Upper lobe of left lung (tissue), 4 donors: ENCODE measurements at regions not wholly inside any gene's neighbourhood (a gene's known extent, or its start where the extent isn't known, plus 50 kb on each side); places are given as distances from the start of the nearest gene placed in this dataset.

Source experiments
- EP300 ChIP-seq, 4 donors: sonication (generic); formaldehyde crosslinking; IDR thresholded peaks; one replicate each; pipeline ENCODE4 v1.5.1; 2017; ENCODE audit warnings: antibody characterized with exemption in 4 of 4, control low read depth in 2 of 4
- POLR2AphosphoS5 ChIP-seq, 2 donors: sonication (generic); formaldehyde crosslinking; IDR thresholded peaks; one replicate each; pipeline ENCODE4 v1.5.1; 2017; ENCODE audit warnings: antibody characterized with exemption in 2 of 2
- TF ChIP-seq, protein P1 (sequence below), 6 experiments: fragments of 450-650 bp in 4 of 6; fragments of 200-600 bp in 2 of 6; sonication (generic) in 2 of 6; IDR thresholded peaks; one replicate each; pipeline ENCODE4 v1.5.1; 2016 to 2019; ENCODE audit warnings: antibody characterized with exemption in 6 of 6

DNA sequence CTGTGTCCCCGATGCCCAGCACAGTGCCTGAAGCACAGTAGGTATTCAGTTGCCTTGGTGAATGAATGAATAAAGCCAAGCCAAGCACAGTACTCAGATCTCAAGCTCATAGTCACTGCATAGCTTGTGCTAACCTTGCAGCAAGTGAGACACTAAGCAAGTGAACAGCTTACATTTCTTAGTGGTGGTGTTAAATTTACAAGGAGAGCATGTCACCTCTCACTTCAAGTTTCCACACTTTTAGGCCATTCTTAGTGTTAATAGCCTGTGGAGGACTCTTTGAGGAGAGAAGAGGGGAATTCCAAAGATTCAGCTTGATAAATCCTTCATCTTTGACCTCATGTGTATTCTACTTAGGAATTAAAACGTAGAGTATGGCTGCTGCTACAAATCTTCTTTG lies 104.7 kb downstream of the C9orf152 start:
- TF ChIP-seq, protein P1, sequence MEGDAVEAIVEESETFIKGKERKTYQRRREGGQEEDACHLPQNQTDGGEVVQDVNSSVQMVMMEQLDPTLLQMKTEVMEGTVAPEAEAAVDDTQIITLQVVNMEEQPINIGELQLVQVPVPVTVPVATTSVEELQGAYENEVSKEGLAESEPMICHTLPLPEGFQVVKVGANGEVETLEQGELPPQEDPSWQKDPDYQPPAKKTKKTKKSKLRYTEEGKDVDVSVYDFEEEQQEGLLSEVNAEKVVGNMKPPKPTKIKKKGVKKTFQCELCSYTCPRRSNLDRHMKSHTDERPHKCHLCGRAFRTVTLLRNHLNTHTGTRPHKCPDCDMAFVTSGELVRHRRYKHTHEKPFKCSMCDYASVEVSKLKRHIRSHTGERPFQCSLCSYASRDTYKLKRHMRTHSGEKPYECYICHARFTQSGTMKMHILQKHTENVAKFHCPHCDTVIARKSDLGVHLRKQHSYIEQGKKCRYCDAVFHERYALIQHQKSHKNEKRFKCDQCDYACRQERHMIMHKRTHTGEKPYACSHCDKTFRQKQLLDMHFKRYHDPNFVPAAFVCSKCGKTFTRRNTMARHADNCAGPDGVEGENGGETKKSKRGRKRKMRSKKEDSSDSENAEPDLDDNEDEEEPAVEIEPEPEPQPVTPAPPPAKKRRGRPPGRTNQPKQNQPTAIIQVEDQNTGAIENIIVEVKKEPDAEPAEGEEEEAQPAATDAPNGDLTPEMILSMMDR (IDR thresholded peaks at IDR 0.05), result no peak
- no peak for TF ChIP-seq EP300 (IDR thresholded peaks at IDR 0.05)
- no peak for TF ChIP-seq POLR2AphosphoS5 (IDR thresholded peaks at IDR 0.05)
